ENCODE measurements at regions not wholly inside any gene's neighbourhood (a gene's known extent, or its start where the extent isn't known, plus 50 kb on each side); places are given as distances from the start of the nearest gene placed in this dataset.

GRCh38 chr4:127149086-127149485 is 483.7 kb upstream of the INTU start:
- no peak for DNase-seq (ENCODE audit: low read depth in 2 of 2)

- DNase-seq (ENCODE audit: low read depth in 2 of 2) = no peak
Measured at GRCh38 chr4:127151941-127152340, 480.8 kb upstream of the INTU start.

GRCh38 chr4:127155116-127155515 is 477.6 kb upstream of the INTU start:
- no peak for DNase-seq (ENCODE audit: low read depth in 2 of 2)

- DNase-seq (ENCODE audit: low read depth in 2 of 2) = no peak
Measured at GRCh38 chr4:127155555-127155954, 477.2 kb upstream of the INTU start.

GRCh38 chr4:127162741-127163140 is 470.0 kb upstream of the INTU start:
- DNase-seq (ENCODE audit: low read depth in 2 of 2) = no peak

GRCh38 chr4:127165971-127166370 is 466.8 kb upstream of the INTU start:
- no peak for DNase-seq (ENCODE audit: low read depth in 2 of 2)

GRCh38 chr4:127174201-127174600 is 458.6 kb upstream of the INTU start:
- DNase-seq (ENCODE audit: low read depth in 2 of 2) = no peak

GRCh38 chr4:127174616-127175015 is 458.1 kb upstream of the INTU start:
- DNase-seq (ENCODE audit: low read depth in 2 of 2) = no peak

GRCh38 chr4:127179256-127180087 is 453.3 kb upstream of the INTU start:
- DNase-seq (ENCODE audit: low read depth in 2 of 2) = no peak

GRCh38 chr4:127181001-127181400 is 451.8 kb upstream of the INTU start:
- DNase-seq (ENCODE audit: low read depth in 2 of 2) = no peak

GRCh38 chr4:127182687-127183086 is 450.1 kb upstream of the INTU start:
- DNase-seq (ENCODE audit: low read depth in 2 of 2) = no peak

- DNase-seq (ENCODE audit: low read depth in 2 of 2) = no peak
Measured at GRCh38 chr4:127188847-127189246, 443.9 kb upstream of the INTU start.

- no peak for DNase-seq (ENCODE audit: low read depth in 2 of 2)
Measured at GRCh38 chr4:127194281-127194680, 438.5 kb upstream of the INTU start.

- DNase-seq (ENCODE audit: low read depth in 2 of 2) = no peak
Measured at GRCh38 chr4:127196655-127197352, 436.0 kb upstream of the INTU start.

- no peak for DNase-seq (ENCODE audit: low read depth in 2 of 2)
Measured at GRCh38 chr4:127203562-127204200, 429.1 kb upstream of the INTU start.

GRCh38 chr4:127204322-127204721 is 428.4 kb upstream of the INTU start:
- DNase-seq (ENCODE audit: low read depth in 2 of 2) = no peak

- DNase-seq (ENCODE audit: low read depth in 2 of 2) = no peak
Measured at GRCh38 chr4:127209580-127210095, 423.1 kb upstream of the INTU start.

- DNase-seq (ENCODE audit: low read depth in 2 of 2) = no peak
Measured at GRCh38 chr4:127210893-127211649, 421.7 kb upstream of the INTU start.

- DNase-seq (ENCODE audit: low read depth in 2 of 2) = no peak
Measured at GRCh38 chr4:127211650-127212560, 420.9 kb upstream of the INTU start.

- DNase-seq (ENCODE audit: low read depth in 2 of 2) = no peak
Measured at GRCh38 chr4:127212701-127213100, 420.1 kb upstream of the INTU start.

GRCh38 chr4:127214016-127214415 is 418.7 kb upstream of the INTU start:
- DNase-seq (ENCODE audit: low read depth in 2 of 2) = no peak
